Lower leg skin (tissue), 4 donors: ENCODE measurements at regions not wholly inside any gene's neighbourhood (a gene's known extent, or its start where the extent isn't known, plus 50 kb on each side); places are given as distances from the start of the nearest gene placed in this dataset.

Experiments used
- DNase-seq, 2 donors: peaks; one replicate each; pipeline ENCODE4 v3.0.0-alpha.2; 2019; ENCODE audit warnings: low spot score in 2 of 2
- H3K4me3 ChIP-seq: fragments of 200-600 bp; sonication (generic); 2 replicates; pipeline ENCODE4 v1.5.1; 2017; ENCODE audit warnings: mild to moderate bottlenecking, low read depth; ENCODE audit not compliant: poor library complexity, severe bottlenecking
- CTCF ChIP-seq, 3 donors: fragments of 450-650 bp; IDR thresholded peaks; one replicate each; pipeline ENCODE4 v1.5.1; 2016; ENCODE audit warnings: antibody characterized with exemption in 3 of 3, mild to moderate bottlenecking in 3 of 3, moderate library complexity in 2 of 3
- POLR2A ChIP-seq, 2 donors: fragments of 450-650 bp; IDR thresholded peaks; one replicate each; pipeline ENCODE4 v1.6.1; 2016 to 2017; ENCODE audit warnings: antibody characterized with exemption in 2 of 2, mild to moderate bottlenecking in 1 of 2, moderate library complexity in 1 of 2
- WGBS, 2 donors: methylation state at CpG; one replicate each; pipeline ENCODE4 v1.1.5; 2018; 5-methylcytosine and 5-hydroxymethylcytosine counted together
- intact Hi-C: fragments of 100-400 bp; cut with DNase I; formaldehyde crosslinking; loops from one replicate; pipeline ENCODE4 v1.15.0; 2023; ENCODE audit warnings: low total_unique reads

DNA sequence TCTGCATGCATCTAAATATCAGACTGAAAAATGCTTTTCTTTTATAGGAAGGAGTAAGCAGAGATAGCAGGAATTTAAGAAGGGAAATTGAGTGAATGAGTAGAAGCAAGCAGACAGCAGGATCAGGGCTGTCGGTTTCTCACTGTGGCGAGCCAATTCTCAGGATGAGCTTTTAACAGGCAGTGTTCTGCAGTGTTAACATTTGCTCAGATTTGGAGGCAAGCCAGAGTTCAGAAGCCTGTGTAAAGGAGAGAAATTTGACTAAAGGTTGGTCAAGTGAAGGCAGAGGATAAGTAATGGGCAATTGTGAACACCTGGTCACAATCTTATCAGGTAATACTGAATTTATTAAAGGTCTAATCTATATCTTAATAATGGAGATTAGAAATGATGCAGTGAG is 133.3 kb upstream of the MAGEB16 start:
- no peak for DNase-seq
- no peak for TF ChIP-seq CTCF (IDR thresholded peaks at IDR 0.05)
- TF ChIP-seq POLR2A (IDR thresholded peaks at IDR 0.05) = no peak

GRCh38 chrX:35665311-35665710 is 132.8 kb upstream of the MAGEB16 start:
- TF ChIP-seq POLR2A (IDR thresholded peaks at IDR 0.05) = no peak
- TF ChIP-seq CTCF (IDR thresholded peaks at IDR 0.05) = no peak
- intact Hi-C loops = no loop called here
- no peak overlapping the region for H3K4me3 ChIP-seq
- DNase-seq = no peak

More for the DNA sequence above, 133.3 kb upstream of the MAGEB16 start:
- intact Hi-C loops = no loop called here
- no peak overlapping the region for H3K4me3 ChIP-seq
- WGBS, 2 donors = 29 to 49% methylated on average over 2 of the region's 2 CpGs

GRCh38 chrX:35670889-35671288 is 127.3 kb upstream of the MAGEB16 start:
- WGBS, 2 donors = 81 to 89% methylated on average over 5 of the region's 5 CpGs
- TF ChIP-seq CTCF (IDR thresholded peaks at IDR 0.05) (no peak), POLR2A (IDR thresholded peaks at IDR 0.05) (no peak)
- intact Hi-C loops = no loop called here

DNA sequence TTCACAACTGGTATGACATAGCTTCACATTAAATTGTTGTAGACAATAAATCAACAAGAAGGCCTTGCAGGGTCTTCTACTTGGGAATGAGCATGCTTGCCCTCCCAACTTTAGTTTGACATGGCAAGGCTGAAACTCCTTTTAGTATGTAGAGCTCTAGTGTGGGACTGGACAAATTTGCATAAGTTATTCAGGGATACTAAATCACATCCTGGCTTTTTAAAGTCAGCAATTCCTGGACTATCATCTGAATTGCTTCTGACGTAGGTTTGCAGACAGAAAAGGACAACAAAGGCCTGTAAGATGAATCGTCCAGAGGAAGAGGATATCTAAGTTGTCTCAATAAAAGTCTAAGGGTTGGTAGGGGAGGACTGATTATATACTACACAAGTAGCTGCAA is 123.0 kb upstream of the MAGEB16 start:
- TF ChIP-seq POLR2A (IDR thresholded peaks at IDR 0.05) (no peak), CTCF (IDR thresholded peaks at IDR 0.05) (no peak)
- no peak for DNase-seq
- H3K4me3 ChIP-seq = no peak overlapping the region
- 37 to 61% methylated on average over 2 of the region's 2 CpGs for WGBS, 2 donors
- intact Hi-C loops = no loop called here

More at GRCh38 chrX:35670889-35671288, 127.3 kb upstream of the MAGEB16 start:
- DNase-seq = no peak
- H3K4me3 ChIP-seq = no peak overlapping the region

GRCh38 chrX:35680940-35681346 is 117.2 kb upstream of the MAGEB16 start:
- no peak for TF ChIP-seq CTCF (IDR thresholded peaks at IDR 0.05)
- no peak for TF ChIP-seq POLR2A (IDR thresholded peaks at IDR 0.05)
- H3K4me3 ChIP-seq = no peak overlapping the region
- DNase-seq = no peak
- intact Hi-C loops = no loop called here
- 77 to 94% methylated on average over 3 of the region's 3 CpGs for WGBS, 2 donors

GRCh38 chrX:35682476-35682875 is 115.7 kb upstream of the MAGEB16 start:
- DNase-seq = no peak
- intact Hi-C loops = no loop called here
- 52 to 69% methylated on average over 2 of the region's 2 CpGs for WGBS, 2 donors
- no peak for TF ChIP-seq POLR2A (IDR thresholded peaks at IDR 0.05)
- TF ChIP-seq CTCF (IDR thresholded peaks at IDR 0.05) = no peak
- H3K4me3 ChIP-seq = no peak overlapping the region
